SK-N-SH (cell line): ENCODE measurements at regions not wholly inside any gene's neighbourhood (a gene's known extent, or its start where the extent isn't known, plus 50 kb on each side); places are given as distances from the start of the nearest gene placed in this dataset.

ENCODE experiments used
- CTCF ChIA-PET: fragments of 300-600, 350-600 bp; formaldehyde crosslinking; extraction: SDS; loops from one replicate; lab custom pipeline; 2021; lab: Yijun Ruan, JAX
- POLR2A ChIA-PET: fragments of 350-600 bp; sonication (Branson Sonifier 250); formaldehyde crosslinking; extraction: SDS; loops from one replicate; lab custom pipeline; 2020; ENCODE audit warnings: antibody characterized with exemption, inconsistent platforms; lab: Yijun Ruan, JAX
- DNase-seq: peaks from one replicate; pipeline ENCODE4 v3.0.0; 2012
- H2AFZ ChIP-seq: fragments of 200-600 bp; sonication (generic); 2 replicates; pipeline ENCODE4 v1.8.1; 2016; ENCODE audit warnings: antibody characterized with exemption, mild to moderate bottlenecking, low read depth
- H3F3A ChIP-seq: fragments of 200-600 bp; sonication (generic); replicated peaks from 2 replicates; pipeline ENCODE3; 2016; ENCODE audit warnings: antibody characterized with exemption, mild to moderate bottlenecking; ENCODE audit not compliant: insufficient read depth
- H3K27ac ChIP-seq, 2 experiments: fragments of 200-500 bp in 1 of 2; fragments of 200-600 bp in 1 of 2; sonication (Bioruptor generic) in 1 of 2; sonication (generic), shearing (Covaris generic) in 1 of 2; 2 replicates each; pipeline versions ENCODE4 v1.5.1 to v1.6.1; 2014 to 2016; ENCODE audit warnings: low read depth in 2 of 2, inconsistent platforms in 1 of 2, low read length in 1 of 2, mild to moderate bottlenecking in 1 of 2, mixed read lengths in 1 of 2
- H3K27me3 ChIP-seq: fragments of 200-600 bp; sonication (generic), shearing (Covaris generic); 2 replicates; pipeline ENCODE4 v1.6.1; 2016; ENCODE audit warnings: mixed run types; ENCODE audit not compliant: insufficient read depth
- H3K36me3 ChIP-seq, 2 experiments: fragments of 200-500 bp in 1 of 2; fragments of 200-600 bp in 1 of 2; sonication (Bioruptor generic) in 1 of 2; sonication (generic) in 1 of 2; replicated peaks in 1 of 2; 2 replicates each; pipeline versions ENCODE3 to v1.5.1; 2014 to 2016; ENCODE audit warnings: low read length in 1 of 2, mild to moderate bottlenecking in 1 of 2; ENCODE audit not compliant: insufficient read depth in 2 of 2, control insufficient read depth in 1 of 2
- H3K4me1 ChIP-seq, 2 experiments: fragments of 200-500 bp in 1 of 2; fragments of 200-600 bp in 1 of 2; sonication (Bioruptor generic) in 1 of 2; sonication (generic), shearing (Covaris generic) in 1 of 2; 2 replicates each; pipeline versions ENCODE4 v1.5.1 to v1.6.1; 2014 to 2016; ENCODE audit warnings: low read depth in 1 of 2, low read length in 1 of 2, mixed run types in 1 of 2; ENCODE audit not compliant: insufficient read depth in 2 of 2, control insufficient read depth in 1 of 2
- H3K4me2 ChIP-seq: fragments of 200-600 bp; sonication (generic), shearing (Covaris generic); 2 replicates; pipeline ENCODE4 v1.6.1; 2017; ENCODE audit warnings: mixed run types
- H3K4me3 ChIP-seq, 2 experiments: fragments of 200-500 bp in 1 of 2; fragments of 200-600 bp in 1 of 2; sonication (Bioruptor generic) in 1 of 2; sonication (generic), shearing (Covaris generic) in 1 of 2; 2 replicates each; pipeline versions ENCODE4 v1.5.1 to v1.8.1; 2014 to 2016; ENCODE audit warnings: low read depth in 2 of 2, inconsistent platforms in 1 of 2, low read length in 1 of 2, mild to moderate bottlenecking in 1 of 2, mixed read lengths in 1 of 2, moderate library complexity in 1 of 2
- H3K79me2 ChIP-seq: fragments of 200-600 bp; sonication (generic); 2 replicates; pipeline ENCODE4 v1.8.1; 2017; ENCODE audit warnings: mild to moderate bottlenecking; ENCODE audit not compliant: insufficient read depth
- H3K9ac ChIP-seq: fragments of 200-600 bp; sonication (generic); 2 replicates; pipeline ENCODE4 v1.6.1; 2017; ENCODE audit warnings: mixed run types
- H3K9me2 ChIP-seq: fragments of 200-600 bp; sonication (generic); 2 replicates; pipeline ENCODE4 v1.6.1; 2017; ENCODE audit warnings: mixed run types
- H3K9me3 ChIP-seq: fragments of 200-600 bp; sonication (generic); 2 replicates; pipeline ENCODE4 v1.6.1; 2017; ENCODE audit warnings: mixed run types, mild to moderate bottlenecking, moderate library complexity
- H4K20me1 ChIP-seq: fragments of 200-600 bp; sonication (generic); 2 replicates; pipeline ENCODE4 v1.6.1; 2017; ENCODE audit warnings: mild to moderate bottlenecking, mixed run types; ENCODE audit not compliant: insufficient read depth
- ELF1 ChIP-seq: IDR thresholded peaks from 2 replicates; pipeline ENCODE4 v1.4.0; 2012
- EZH2phosphoT487 ChIP-seq: fragments of 200-600 bp; sonication (generic); IDR thresholded peaks from 2 replicates; pipeline ENCODE4 v1.6.1; 2017; ENCODE audit warnings: low read depth, mixed run types, mild to moderate bottlenecking, antibody characterized with exemption, moderate library complexity, borderline replicate concordance
- FOSL2 ChIP-seq: IDR thresholded peaks from 2 replicates; pipeline ENCODE4 v1.4.0; 2012; ENCODE audit warnings: low read depth, mild to moderate bottlenecking, moderate library complexity, borderline replicate concordance
- FOXJ3 ChIP-seq: sonication (generic); formaldehyde crosslinking; IDR thresholded peaks from 2 replicates; pipeline ENCODE4 v1.5.1; 2020; ENCODE audit warnings: mild to moderate bottlenecking, missing genetic modification reagents
- FOXM1 ChIP-seq: IDR thresholded peaks from 2 replicates; pipeline ENCODE4 v1.4.0; 2012; ENCODE audit warnings: low read depth, mild to moderate bottlenecking
- GABPA ChIP-seq: IDR thresholded peaks from 2 replicates; pipeline ENCODE4 v1.4.0; 2012; ENCODE audit warnings: low read depth, mild to moderate bottlenecking
- GATA2 ChIP-seq: sonication (generic); formaldehyde crosslinking; IDR thresholded peaks from 2 replicates; pipeline ENCODE4 v1.5.0; 2020; ENCODE audit warnings: mild to moderate bottlenecking, missing genetic modification reagents
- MAX ChIP-seq: IDR thresholded peaks from 2 replicates; pipeline ENCODE4 v1.4.0; 2012; ENCODE audit warnings: low read depth
- MEF2A ChIP-seq: IDR thresholded peaks from 2 replicates; pipeline ENCODE4 v1.4.0; 2012; ENCODE audit warnings: low read depth, borderline replicate concordance
- MXI1 ChIP-seq: IDR thresholded peaks from 2 replicates; pipeline ENCODE4 v1.6.1; 2012; ENCODE audit warnings: mild to moderate bottlenecking, low read depth, low read length, improper control_type of control experiment
- NRF1 ChIP-seq: IDR thresholded peaks from 2 replicates; pipeline ENCODE4 v1.6.1; 2012; ENCODE audit warnings: low read depth, mild to moderate bottlenecking, low read length
- POLR2AphosphoS5 ChIP-seq: IDR thresholded peaks from 2 replicates; pipeline ENCODE4 v1.6.1; 2012; ENCODE audit warnings: low read depth, low read length
- RAD21 ChIP-seq: IDR thresholded peaks from 2 replicates; pipeline ENCODE4 v1.6.1; 2012; ENCODE audit warnings: mild to moderate bottlenecking, low read length
- RFX5 ChIP-seq: IDR thresholded peaks from 2 replicates; pipeline ENCODE4 v1.6.1; 2012; ENCODE audit warnings: mild to moderate bottlenecking, improper control_type of control experiment, low read length
- SIN3A ChIP-seq: IDR thresholded peaks from 2 replicates; pipeline ENCODE4 v1.6.1; 2012; ENCODE audit warnings: low read depth, mild to moderate bottlenecking, low read length, moderate library complexity, borderline replicate concordance
- USF1 ChIP-seq: IDR thresholded peaks from 2 replicates; pipeline ENCODE4 v1.4.0; 2012; ENCODE audit warnings: low read depth, borderline replicate concordance
- ZBTB33 ChIP-seq: IDR thresholded peaks from 2 replicates; pipeline ENCODE4 v1.4.0; 2012; ENCODE audit warnings: low read depth, borderline replicate concordance
- TF ChIP-seq, protein P1 (sequence below): fragments of 150-350 bp; IDR thresholded peaks from 2 replicates; pipeline ENCODE4 v1.6.1; 2017; ENCODE audit warnings: antibody characterized with exemption, low read length, low read depth, borderline replicate concordance

DNA sequence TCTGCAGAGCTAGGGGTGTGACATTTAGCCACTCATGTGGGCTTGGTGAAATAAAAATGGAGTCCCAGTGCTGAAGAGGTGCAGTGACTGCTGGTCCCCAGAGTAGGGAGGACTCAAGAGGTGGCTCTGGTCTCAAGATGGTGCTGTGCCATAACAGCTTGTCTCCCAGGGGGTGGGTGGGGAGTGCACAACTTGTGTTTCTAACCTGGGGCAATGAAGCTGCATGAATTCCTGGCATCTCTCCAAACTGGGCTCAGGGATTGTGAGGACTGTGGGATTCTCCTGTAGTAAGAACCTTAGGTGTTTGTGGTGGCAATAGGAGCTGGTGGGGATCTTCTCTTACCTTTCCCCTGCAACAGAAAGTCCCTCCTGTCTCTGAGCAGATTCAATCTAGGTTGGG, 278.9 kb upstream of the SFRP2 start:
- no peaks in the 10 kb centered on the region for H3K4me1 ChIP-seq
- no peaks in the 10 kb centered on the region for H3K36me3 ChIP-seq
- no peaks in the 10 kb centered on the region for H3K9me2 ChIP-seq
- no peak for DNase-seq
- no peak overlapping the region for H3K9ac ChIP-seq
- no peak overlapping the region for H3K27ac ChIP-seq
- POLR2A ChIA-PET, result no interaction called here
- no peaks in the 10 kb centered on the region for H3F3A ChIP-seq
- no peak overlapping the region for H2AFZ ChIP-seq
- no peak overlapping the region for H3K4me2 ChIP-seq
- CTCF ChIA-PET, result no interaction called here
- H3K27me3 ChIP-seq, result no peaks in the 10 kb centered on the region; the same call in 1 of the 2 replicates
- H3K79me2 ChIP-seq, result no peaks in the 10 kb centered on the region
- H4K20me1 ChIP-seq, result no peaks in the 10 kb centered on the region
- H3K9me3 ChIP-seq, result no peaks in the 10 kb centered on the region
- TF ChIP-seq, protein P1, sequence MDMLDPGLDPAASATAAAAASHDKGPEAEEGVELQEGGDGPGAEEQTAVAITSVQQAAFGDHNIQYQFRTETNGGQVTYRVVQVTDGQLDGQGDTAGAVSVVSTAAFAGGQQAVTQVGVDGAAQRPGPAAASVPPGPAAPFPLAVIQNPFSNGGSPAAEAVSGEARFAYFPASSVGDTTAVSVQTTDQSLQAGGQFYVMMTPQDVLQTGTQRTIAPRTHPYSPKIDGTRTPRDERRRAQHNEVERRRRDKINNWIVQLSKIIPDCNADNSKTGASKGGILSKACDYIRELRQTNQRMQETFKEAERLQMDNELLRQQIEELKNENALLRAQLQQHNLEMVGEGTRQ, result no peak
- TF ChIP-seq FOXM1 (no peak), ZBTB33 (no peak), FOXJ3 (CRISPR knock-in tag) (no peak), FOSL2 (no peak), RFX5 (no peak), MXI1 (no peak)
- no peak overlapping the region for H3K4me3 ChIP-seq

GRCh38 chr4:154065368-154065767, 276.5 kb upstream of the SFRP2 start:
- no peaks in the 10 kb centered on the region for H3K9me3 ChIP-seq
- no peak overlapping the region for H3K9ac ChIP-seq
- CTCF ChIA-PET, result no interaction called here
- no peaks in the 10 kb centered on the region for H3K4me1 ChIP-seq
- H3K4me3 ChIP-seq, result no peak overlapping the region
- H3K79me2 ChIP-seq, result no peaks in the 10 kb centered on the region
- no peak for TF ChIP-seq MAX
- no peak for TF ChIP-seq RAD21
- TF ChIP-seq GABPA, result no peak
- TF ChIP-seq NRF1, result no peak
- TF ChIP-seq USF1, result no peak
- no peak for TF ChIP-seq MEF2A
- TF ChIP-seq, protein P1, result no peak
- no peak for TF ChIP-seq GATA2
- no peak for TF ChIP-seq FOSL2
- TF ChIP-seq POLR2AphosphoS5, result no peak
- TF ChIP-seq SIN3A, result no peak
- TF ChIP-seq ELF1, result no peak
- no peak for TF ChIP-seq EZH2phosphoT487
- H3F3A ChIP-seq, result no peaks in the 10 kb centered on the region
- no peaks in the 10 kb centered on the region; the same call in 1 of the 2 replicates for H3K27me3 ChIP-seq
- no peak overlapping the region for H3K27ac ChIP-seq
- H3K36me3 ChIP-seq, result no peaks in the 10 kb centered on the region
- no peak overlapping the region for H3K4me2 ChIP-seq
- H4K20me1 ChIP-seq, result no peaks in the 10 kb centered on the region
- POLR2A ChIA-PET, result no interaction called here
- H3K9me2 ChIP-seq, result no peaks in the 10 kb centered on the region
- H2AFZ ChIP-seq, result no peak overlapping the region
- no peak for DNase-seq
